Body of pancreas (tissue), 4 donors: ENCODE measurements at regions not wholly inside any gene's neighbourhood (a gene's known extent, or its start where the extent isn't known, plus 50 kb on each side); places are given as distances from the start of the nearest gene placed in this dataset.

ENCODE experiments used
- ATAC-seq: fragments of 150-250 bp; one replicate; pipeline ENCODE4 v1.9.1; 2016
- DNase-seq, 4 donors: peaks; one replicate each; pipeline ENCODE4 v3.0.0-alpha.2; 2019
- H3K27ac ChIP-seq, 4 donors: fragments of 200-600 bp; sonication (generic); 1 replicate in 3 of 4; 2 replicates in 1 of 4; pipeline versions ENCODE4 v1.5.1 to v1.6.1; 2016 to 2019; ENCODE audit warnings: mild to moderate bottlenecking in 1 of 4, mixed read lengths in 1 of 4, moderate library complexity in 1 of 4
- H3K27me3 ChIP-seq, 2 donors: fragments of 200-600 bp; sonication (generic); one replicate each; pipeline ENCODE4 v1.6.0; 2016; ENCODE audit warnings: mild to moderate bottlenecking in 1 of 2
- H3K36me3 ChIP-seq, 2 donors: fragments of 200-600 bp; sonication (generic); replicated peaks in 1 of 2; 2 replicates each; pipeline ENCODE4 v1.5.1; 2016; ENCODE audit warnings: low read depth in 2 of 2; ENCODE audit not compliant: insufficient read depth in 1 of 2
- H3K4me1 ChIP-seq: fragments of 200-600 bp; sonication (generic); one replicate; pipeline ENCODE4 v1.6.0; 2016
- H3K4me3 ChIP-seq, 2 donors: fragments of 200-600 bp; sonication (generic); 1 replicate in 1 of 2; 2 replicates in 1 of 2; pipeline ENCODE4 v1.5.1; 2016 to 2019
- H3K9me3 ChIP-seq, 3 donors: fragments of 200-600 bp; sonication (generic); 1 replicate in 2 of 3; 2 replicates in 1 of 3; pipeline ENCODE4 v1.5.1; 2016
- POLR2A ChIP-seq, 3 donors: fragments of 450-650 bp; IDR thresholded peaks; one replicate each; pipeline ENCODE4 v1.6.1; 2016; ENCODE audit warnings: antibody characterized with exemption in 3 of 3, mild to moderate bottlenecking in 2 of 3
- WGBS, 2 donors: methylation state at CpG; one replicate each; pipeline ENCODE4 v1.1.5; 2017; 5-methylcytosine and 5-hydroxymethylcytosine counted together
- intact Hi-C: fragments of 100-400 bp; cut with DNase I; formaldehyde crosslinking; loops from one replicate; pipeline ENCODE4 v1.15.1; 2023
- TF ChIP-seq, protein P1 (sequence below), 7 experiments: fragments of 450-650 bp in 4 of 7; fragments of 200-600 bp in 3 of 7; sonication (generic) in 3 of 7; IDR thresholded peaks; one replicate each; pipeline ENCODE4 v1.5.1; 2016 to 2019; ENCODE audit warnings: antibody characterized with exemption in 7 of 7

DNA sequence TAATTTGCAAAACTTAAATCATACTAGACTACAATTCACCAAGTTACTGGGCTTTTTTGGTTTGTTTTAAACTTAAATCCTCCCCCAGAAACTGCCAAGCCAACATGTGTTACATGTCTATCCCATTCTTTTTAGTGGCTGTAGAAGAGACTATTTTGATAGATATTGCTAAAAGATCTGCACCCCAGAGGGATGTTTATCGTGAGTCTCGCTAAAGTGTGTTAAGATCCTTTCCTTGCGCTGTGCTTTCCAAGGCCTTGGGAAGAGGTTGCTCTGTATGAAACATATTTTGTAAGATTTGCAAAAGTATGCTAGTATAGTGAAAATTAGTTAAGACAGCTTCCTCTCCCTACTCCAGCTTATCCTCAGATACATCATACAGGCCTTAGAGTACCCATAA lies 63.0 kb downstream of the GPX5 start:
- H3K4me1 ChIP-seq: peaks cover 17% of the 10 kb centered on the region
- H3K4me3 ChIP-seq: no peak overlapping the region
- H3K9me3 ChIP-seq: no peaks in the 10 kb centered on the region
- no peak for TF ChIP-seq POLR2A (IDR thresholded peaks at IDR 0.05)
- TF ChIP-seq, protein P1, sequence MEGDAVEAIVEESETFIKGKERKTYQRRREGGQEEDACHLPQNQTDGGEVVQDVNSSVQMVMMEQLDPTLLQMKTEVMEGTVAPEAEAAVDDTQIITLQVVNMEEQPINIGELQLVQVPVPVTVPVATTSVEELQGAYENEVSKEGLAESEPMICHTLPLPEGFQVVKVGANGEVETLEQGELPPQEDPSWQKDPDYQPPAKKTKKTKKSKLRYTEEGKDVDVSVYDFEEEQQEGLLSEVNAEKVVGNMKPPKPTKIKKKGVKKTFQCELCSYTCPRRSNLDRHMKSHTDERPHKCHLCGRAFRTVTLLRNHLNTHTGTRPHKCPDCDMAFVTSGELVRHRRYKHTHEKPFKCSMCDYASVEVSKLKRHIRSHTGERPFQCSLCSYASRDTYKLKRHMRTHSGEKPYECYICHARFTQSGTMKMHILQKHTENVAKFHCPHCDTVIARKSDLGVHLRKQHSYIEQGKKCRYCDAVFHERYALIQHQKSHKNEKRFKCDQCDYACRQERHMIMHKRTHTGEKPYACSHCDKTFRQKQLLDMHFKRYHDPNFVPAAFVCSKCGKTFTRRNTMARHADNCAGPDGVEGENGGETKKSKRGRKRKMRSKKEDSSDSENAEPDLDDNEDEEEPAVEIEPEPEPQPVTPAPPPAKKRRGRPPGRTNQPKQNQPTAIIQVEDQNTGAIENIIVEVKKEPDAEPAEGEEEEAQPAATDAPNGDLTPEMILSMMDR (IDR thresholded peaks at IDR 0.05): no peak
- DNase-seq (no peak), ATAC-seq (no peak)
- peaks cover 0 to 4% of the 10 kb centered on the region in 2 donors for H3K27me3 ChIP-seq
- intact Hi-C loops: no loop called here
- H3K27ac ChIP-seq: no peak overlapping the region
- no peaks in the 10 kb centered on the region for H3K36me3 ChIP-seq
- 86 to 89% methylated on average over 3 of the region's 3 CpGs for WGBS, 2 donors

DNA sequence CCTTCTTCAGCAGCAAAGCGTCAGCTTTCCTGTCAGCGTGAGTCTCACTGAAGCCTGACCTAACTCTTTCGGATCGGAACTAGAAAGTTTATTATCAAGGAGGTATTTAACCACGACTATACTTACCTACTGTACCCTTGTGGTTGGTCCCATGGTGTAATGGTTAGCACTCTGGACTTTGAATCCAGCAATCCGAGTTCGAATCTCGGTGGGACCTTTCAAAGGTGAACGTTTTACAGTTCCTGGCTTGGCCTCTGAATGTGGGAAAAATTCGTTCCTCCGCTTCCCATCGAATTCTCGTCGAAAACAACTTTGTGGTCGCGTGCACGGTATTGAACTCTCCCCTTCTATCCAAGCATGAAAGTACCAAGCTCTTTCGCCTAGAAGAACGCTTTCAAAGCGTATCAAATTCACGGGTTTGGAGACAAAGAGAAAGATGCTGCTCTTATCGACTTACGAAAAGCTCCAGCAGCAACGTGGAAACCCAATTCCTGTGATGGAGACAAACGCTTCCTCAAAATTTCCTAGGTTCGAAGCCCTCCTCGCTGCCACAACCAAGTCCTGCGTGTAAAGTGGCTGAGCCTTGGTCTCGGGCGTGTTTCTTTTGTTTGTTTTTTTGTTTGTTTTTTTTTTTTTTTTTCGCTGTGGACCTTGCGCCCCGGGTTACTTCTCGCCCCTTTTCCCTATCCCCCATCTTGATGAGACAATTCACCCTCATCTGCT lies 63.7 kb downstream of the GPX5 start:
- H3K4me1 ChIP-seq: peaks cover 17% of the 10 kb centered on the region
- DNase-seq: peak; percentile 25 to 64 (median 48)
- ATAC-seq: peak; percentile 52

GRCh38 chr6:28589957-28590349 lies 64.3 kb downstream of the GPX5 start:
- peaks cover 0 to 4% of the 10 kb centered on the region in 2 donors for H3K27me3 ChIP-seq
- no peaks in the 10 kb centered on the region for H3K36me3 ChIP-seq
- no peak overlapping the region for H3K4me3 ChIP-seq
- ATAC-seq: no peak
- WGBS, 2 donors: 26 to 44% methylated on average over 21 of the region's 21 CpGs
- intact Hi-C loops: no loop called here
- H3K9me3 ChIP-seq: no peaks in the 10 kb centered on the region
- H3K4me1 ChIP-seq: peaks cover 17% of the 10 kb centered on the region
- no peak for TF ChIP-seq POLR2A (IDR thresholded peaks at IDR 0.05)
- TF ChIP-seq, protein P1 (IDR thresholded peaks at IDR 0.05): no peak
- no peak overlapping the region for H3K27ac ChIP-seq
- no peak for DNase-seq

More for the DNA sequence above, 63.7 kb downstream of the GPX5 start:
- H3K9me3 ChIP-seq: no peaks in the 10 kb centered on the region
- intact Hi-C loops: no loop called here
- no peak overlapping the region for H3K4me3 ChIP-seq
- H3K36me3 ChIP-seq: no peaks in the 10 kb centered on the region
- no peak for TF ChIP-seq POLR2A (IDR thresholded peaks at IDR 0.05)
- TF ChIP-seq, protein P1 (IDR thresholded peaks at IDR 0.05): peak in 2 of 7 experiments; percentile 4 to 14
- H3K27ac ChIP-seq: no peak overlapping the region
- 3 to 9% methylated on average over 29 to 34 of the region's 34 CpGs for WGBS, 2 donors
- H3K27me3 ChIP-seq: peaks cover 0 to 4% of the 10 kb centered on the region in 2 donors

GRCh38 chr6:28597217-28597835 lies 71.6 kb downstream of the GPX5 start:
- H3K27me3 ChIP-seq: no peaks in the 10 kb centered on the region
- H3K4me3 ChIP-seq: no peak overlapping the region
- no peak overlapping the region for H3K27ac ChIP-seq
- H3K9me3 ChIP-seq: no peaks in the 10 kb centered on the region
- 7 to 8% methylated on average over 18 of the region's 18 CpGs for whole genome bisulfite sequencing, 2 donors
- DNase-seq: peak in 1 of 4 donors; percentile 26
- H3K36me3 ChIP-seq: no peaks in the 10 kb centered on the region
- intact Hi-C loops: no loop called here
- no peak for ATAC-seq
- no peaks in the 10 kb centered on the region for H3K4me1 ChIP-seq
- no peak for TF ChIP-seq POLR2A (IDR thresholded peaks at IDR 0.05)
- TF ChIP-seq, protein P1 (IDR thresholded peaks at IDR 0.05): no peak
